ENCODE measurements at regions not wholly inside any gene's neighbourhood (a gene's known extent, or its start where the extent isn't known, plus 50 kb on each side); places are given as distances from the start of the nearest gene placed in this dataset.

GRCh38 chr10:29030900-29031299 lies 258.0 kb upstream of the LYZL1 start:
- intact Hi-C loops (cut with micrococcal nuclease): no loop called here
- DNase-seq (no peak), ATAC-seq (no peak)

- intact Hi-C loops (cut with micrococcal nuclease): no loop called here
- no peak for ATAC-seq
- DNase-seq: no peak
These were observed 256.7 kb upstream of the LYZL1 start for GRCh38 chr10:29032169-29032568.

GRCh38 chr10:29033311-29033940 lies 255.4 kb upstream of the LYZL1 start:
- intact Hi-C loops (cut with micrococcal nuclease): no loop called here
- no peak for ATAC-seq
- no peak for DNase-seq

- ATAC-seq (no peak), DNase-seq (no peak)
- intact Hi-C loops (cut with micrococcal nuclease): no loop called here
These were observed 254.3 kb upstream of the LYZL1 start for GRCh38 chr10:29034592-29034991.

- no peak for ATAC-seq
- DNase-seq: no peak
- intact Hi-C loops (cut with micrococcal nuclease): no loop called here
These were observed 253.1 kb upstream of the LYZL1 start for GRCh38 chr10:29035721-29036120.

- no peak for ATAC-seq
- DNase-seq: no peak
- intact Hi-C loops (cut with micrococcal nuclease): no loop called here
These were observed 251.3 kb upstream of the LYZL1 start for GRCh38 chr10:29037348-29038113.

- intact Hi-C loops (cut with micrococcal nuclease): no loop called here
- DNase-seq (no peak), ATAC-seq (no peak)
These were observed 249.8 kb upstream of the LYZL1 start for GRCh38 chr10:29039091-29039490.

- DNase-seq (no peak), ATAC-seq (no peak)
- intact Hi-C loops (cut with micrococcal nuclease): no loop called here
These were observed 249.1 kb upstream of the LYZL1 start for GRCh38 chr10:29039677-29040189.

- DNase-seq (no peak), ATAC-seq (no peak)
- intact Hi-C loops (cut with micrococcal nuclease): no loop called here
These were observed 247.3 kb upstream of the LYZL1 start for GRCh38 chr10:29041616-29042015.

GRCh38 chr10:29048506-29048905 lies 240.4 kb upstream of the LYZL1 start:
- intact Hi-C loops (cut with micrococcal nuclease): no loop called here
- no peak for DNase-seq
- ATAC-seq: no peak

GRCh38 chr10:29050081-29050480 lies 238.8 kb upstream of the LYZL1 start:
- ATAC-seq: no peak
- intact Hi-C loops (cut with micrococcal nuclease): no loop called here
- DNase-seq: no peak

GRCh38 chr10:29055101-29055500 lies 233.8 kb upstream of the LYZL1 start:
- ATAC-seq: no peak
- intact Hi-C loops (cut with micrococcal nuclease): no loop called here

GRCh38 chr10:29056729-29057128 lies 232.1 kb upstream of the LYZL1 start:
- intact Hi-C loops (cut with micrococcal nuclease): no loop called here
- DNase-seq: no peak
- peak; percentile 42 for ATAC-seq

More at GRCh38 chr10:29055101-29055500, 233.8 kb upstream of the LYZL1 start:
- no peak for DNase-seq

GRCh38 chr10:29057822-29058331 lies 231.0 kb upstream of the LYZL1 start:
- peak; percentile 97 for ATAC-seq
- intact Hi-C loops (cut with micrococcal nuclease): no loop called here
- DNase-seq: no peak

- no peak for DNase-seq
- ATAC-seq: no peak
- intact Hi-C loops (cut with micrococcal nuclease): no loop called here
These were observed 224.8 kb upstream of the LYZL1 start for GRCh38 chr10:29063806-29064644.

GRCh38 chr10:29064680-29065079 lies 224.2 kb upstream of the LYZL1 start:
- ATAC-seq: no peak
- DNase-seq: no peak
- intact Hi-C loops (cut with micrococcal nuclease): no loop called here

- DNase-seq (no peak), ATAC-seq (no peak)
- intact Hi-C loops (cut with micrococcal nuclease): no loop called here
These were observed 221.7 kb upstream of the LYZL1 start for GRCh38 chr10:29067161-29067560.

- no peak for ATAC-seq
- intact Hi-C loops (cut with micrococcal nuclease): no loop called here
- DNase-seq: no peak
These were observed 221.2 kb upstream of the LYZL1 start for GRCh38 chr10:29067628-29068027.

GRCh38 chr10:29068302-29068701 lies 220.6 kb upstream of the LYZL1 start:
- DNase-seq (no peak), ATAC-seq (no peak)
- intact Hi-C loops (cut with micrococcal nuclease): no loop called here

- no peak for ATAC-seq
- no peak for DNase-seq
- intact Hi-C loops (cut with micrococcal nuclease): no loop called here
These were observed 219.9 kb upstream of the LYZL1 start for GRCh38 chr10:29068966-29069365.
